ENCODE measurements at regions not wholly inside any gene's neighbourhood (a gene's known extent, or its start where the extent isn't known, plus 50 kb on each side); places are given as distances from the start of the nearest gene placed in this dataset.

GRCh38 chr2:138950486-138950885, 170.3 kb upstream of the NXPH2 start:
- H3K27ac Mint-ChIP-seq: no peak overlapping the region
- peaks cover 3% of the 10 kb centered on the region for H3K9me3 Mint-ChIP-seq
- no peaks in the 10 kb centered on the region for H3K36me3 Mint-ChIP-seq (ENCODE audit: low read depth)
- H3K4me3 Mint-ChIP-seq (ENCODE audit: low read depth): no peak overlapping the region
- intact Hi-C loops (cut with micrococcal nuclease): no loop called here
- no peak for DNase-seq (ENCODE audit: low spot score)
- H3K4me1 Mint-ChIP-seq (ENCODE audit: low read depth): no peaks in the 10 kb centered on the region
- H3K27me3 Mint-ChIP-seq (ENCODE audit: low read depth): no peaks in the 10 kb centered on the region

- Mint-ChIP-seq H3K4me1 (ENCODE audit: low read depth) (no peaks in the 10 kb centered on the region), H3K4me3 (ENCODE audit: low read depth) (no peak overlapping the region)
- intact Hi-C loops (cut with micrococcal nuclease): no loop called here
These were observed 169.3 kb upstream of the NXPH2 start for GRCh38 chr2:138949517-138949916.

GRCh38 chr2:138948070-138948539, 167.9 kb upstream of the NXPH2 start:
- Mint-ChIP-seq H3K27me3 (ENCODE audit: low read depth) (no peaks in the 10 kb centered on the region), H3K27ac (no peak overlapping the region), H3K4me3 (ENCODE audit: low read depth) (no peak overlapping the region), H3K4me1 (ENCODE audit: low read depth) (no peaks in the 10 kb centered on the region), H3K9me3 (peaks cover 3% of the 10 kb centered on the region), H3K36me3 (ENCODE audit: low read depth) (no peaks in the 10 kb centered on the region)
- no peak for DNase-seq (ENCODE audit: low spot score)
- intact Hi-C loops (cut with micrococcal nuclease): no loop called here

More at GRCh38 chr2:138949517-138949916, 169.3 kb upstream of the NXPH2 start:
- H3K36me3 Mint-ChIP-seq (ENCODE audit: low read depth): no peaks in the 10 kb centered on the region
- H3K27me3 Mint-ChIP-seq (ENCODE audit: low read depth): no peaks in the 10 kb centered on the region
- no peak overlapping the region for H3K27ac Mint-ChIP-seq
- DNase-seq (ENCODE audit: low spot score): no peak
- H3K9me3 Mint-ChIP-seq: peaks cover 3% of the 10 kb centered on the region

GRCh38 chr2:138943470-138943869, 163.3 kb upstream of the NXPH2 start:
- H3K36me3 Mint-ChIP-seq (ENCODE audit: low read depth): no peaks in the 10 kb centered on the region
- DNase-seq (ENCODE audit: low spot score): no peak
- H3K4me1 Mint-ChIP-seq (ENCODE audit: low read depth): no peaks in the 10 kb centered on the region
- no peak overlapping the region for H3K4me3 Mint-ChIP-seq (ENCODE audit: low read depth)
- no peak overlapping the region for H3K27ac Mint-ChIP-seq
- no peaks in the 10 kb centered on the region for H3K27me3 Mint-ChIP-seq (ENCODE audit: low read depth)
- intact Hi-C loops (cut with micrococcal nuclease): no loop called here
- H3K9me3 Mint-ChIP-seq: peaks cover 13% of the 10 kb centered on the region

- H3K9me3 Mint-ChIP-seq: peaks cover 13% of the 10 kb centered on the region
These were observed 162.3 kb upstream of the NXPH2 start for GRCh38 chr2:138942466-138942865.

GRCh38 chr2:138931284-138932256, 151.4 kb upstream of the NXPH2 start:
- Mint-ChIP-seq H3K27me3 (ENCODE audit: low read depth) (no peaks in the 10 kb centered on the region), H3K9me3 (no peaks in the 10 kb centered on the region), H3K4me1 (ENCODE audit: low read depth) (no peaks in the 10 kb centered on the region), H3K36me3 (ENCODE audit: low read depth) (no peaks in the 10 kb centered on the region), H3K4me3 (ENCODE audit: low read depth) (no peak overlapping the region), H3K27ac (no peak overlapping the region)
- no peak for DNase-seq (ENCODE audit: low spot score)
- intact Hi-C loops (cut with micrococcal nuclease): no loop called here

More at GRCh38 chr2:138942466-138942865, 162.3 kb upstream of the NXPH2 start:
- no peaks in the 10 kb centered on the region for H3K36me3 Mint-ChIP-seq (ENCODE audit: low read depth)
- DNase-seq (ENCODE audit: low spot score): no peak
- no peak overlapping the region for H3K27ac Mint-ChIP-seq
- no peaks in the 10 kb centered on the region for H3K4me1 Mint-ChIP-seq (ENCODE audit: low read depth)
- H3K4me3 Mint-ChIP-seq (ENCODE audit: low read depth): no peak overlapping the region
- intact Hi-C loops (cut with micrococcal nuclease): no loop called here
- H3K27me3 Mint-ChIP-seq (ENCODE audit: low read depth): no peaks in the 10 kb centered on the region

GRCh38 chr2:138930571-138930970, 150.4 kb upstream of the NXPH2 start:
- Mint-ChIP-seq H3K9me3 (no peaks in the 10 kb centered on the region), H3K27me3 (ENCODE audit: low read depth) (no peaks in the 10 kb centered on the region), H3K4me3 (ENCODE audit: low read depth) (no peak overlapping the region), H3K4me1 (ENCODE audit: low read depth) (no peaks in the 10 kb centered on the region), H3K36me3 (ENCODE audit: low read depth) (no peaks in the 10 kb centered on the region), H3K27ac (no peak overlapping the region)
- intact Hi-C loops (cut with micrococcal nuclease): no loop called here
- DNase-seq (ENCODE audit: low spot score): no peak

GRCh38 chr2:138928374-138929021, 148.3 kb upstream of the NXPH2 start:
- no peaks in the 10 kb centered on the region for H3K36me3 Mint-ChIP-seq (ENCODE audit: low read depth)
- no peak for DNase-seq (ENCODE audit: low spot score)
- no peak overlapping the region for H3K27ac Mint-ChIP-seq
- no peaks in the 10 kb centered on the region for H3K27me3 Mint-ChIP-seq (ENCODE audit: low read depth)
- no peak overlapping the region for H3K4me3 Mint-ChIP-seq (ENCODE audit: low read depth)
- H3K9me3 Mint-ChIP-seq: no peaks in the 10 kb centered on the region
- H3K4me1 Mint-ChIP-seq (ENCODE audit: low read depth): no peaks in the 10 kb centered on the region
- intact Hi-C loops (cut with micrococcal nuclease): no loop called here

GRCh38 chr2:138922973-138923563, 142.9 kb upstream of the NXPH2 start:
- Mint-ChIP-seq H3K27ac (no peak overlapping the region), H3K4me1 (ENCODE audit: low read depth) (no peaks in the 10 kb centered on the region), H3K27me3 (ENCODE audit: low read depth) (no peaks in the 10 kb centered on the region), H3K9me3 (no peaks in the 10 kb centered on the region), H3K36me3 (ENCODE audit: low read depth) (no peaks in the 10 kb centered on the region), H3K4me3 (ENCODE audit: low read depth) (no peak overlapping the region)
- no peak for DNase-seq (ENCODE audit: low spot score)
- intact Hi-C loops (cut with micrococcal nuclease): no loop called here

GRCh38 chr2:138919120-138919747, 139.0 kb upstream of the NXPH2 start:
- no peak overlapping the region for H3K27ac Mint-ChIP-seq
- no peaks in the 10 kb centered on the region for H3K36me3 Mint-ChIP-seq (ENCODE audit: low read depth)
- intact Hi-C loops (cut with micrococcal nuclease): no loop called here
- H3K4me3 Mint-ChIP-seq (ENCODE audit: low read depth): no peak overlapping the region
- H3K4me1 Mint-ChIP-seq (ENCODE audit: low read depth): no peaks in the 10 kb centered on the region
- no peaks in the 10 kb centered on the region for H3K9me3 Mint-ChIP-seq
- no peaks in the 10 kb centered on the region for H3K27me3 Mint-ChIP-seq (ENCODE audit: low read depth)
- no peak for DNase-seq (ENCODE audit: low spot score)

GRCh38 chr2:138910427-138910826, 130.2 kb upstream of the NXPH2 start:
- DNase-seq (ENCODE audit: low spot score): no peak
- intact Hi-C loops (cut with micrococcal nuclease): no loop called here
- H3K27me3 Mint-ChIP-seq (ENCODE audit: low read depth): no peaks in the 10 kb centered on the region
- no peaks in the 10 kb centered on the region for H3K4me1 Mint-ChIP-seq (ENCODE audit: low read depth)
- no peak overlapping the region for H3K27ac Mint-ChIP-seq
- H3K36me3 Mint-ChIP-seq (ENCODE audit: low read depth): no peaks in the 10 kb centered on the region
- H3K9me3 Mint-ChIP-seq: peaks cover 4% of the 10 kb centered on the region
- no peak overlapping the region for H3K4me3 Mint-ChIP-seq (ENCODE audit: low read depth)

- Mint-ChIP-seq H3K36me3 (ENCODE audit: low read depth) (no peaks in the 10 kb centered on the region), H3K27ac (no peak overlapping the region), H3K4me1 (ENCODE audit: low read depth) (no peaks in the 10 kb centered on the region), H3K9me3 (peaks cover 4% of the 10 kb centered on the region), H3K27me3 (ENCODE audit: low read depth) (no peaks in the 10 kb centered on the region), H3K4me3 (ENCODE audit: low read depth) (no peak overlapping the region)
- no peak for DNase-seq (ENCODE audit: low spot score)
- intact Hi-C loops (cut with micrococcal nuclease): no loop called here
These were observed 126.4 kb upstream of the NXPH2 start for GRCh38 chr2:138906549-138906948.
